Liver (tissue), 7 donors: ENCODE measurements at regions not wholly inside any gene's neighbourhood (a gene's known extent, or its start where the extent isn't known, plus 50 kb on each side); places are given as distances from the start of the nearest gene placed in this dataset.

Experiments
- DNase-seq: peaks from one replicate; pipeline ENCODE4 v3.0.0-alpha.2; 2017; ENCODE audit warnings: low spot score
- H3K27ac ChIP-seq, 2 donors: one replicate each; pipeline ENCODE4 v1.7.0; 2013; ENCODE audit warnings: inconsistent platforms in 2 of 2, low read length in 2 of 2, control low read depth in 1 of 2, low read depth in 1 of 2, mild to moderate bottlenecking in 1 of 2
- H3K27me3 ChIP-seq, 4 donors: one replicate each; pipeline versions ENCODE4 v1.6.1 to v1.7.0; 2013; ENCODE audit warnings: low read length in 3 of 4, inconsistent platforms in 1 of 4, mild to moderate bottlenecking in 1 of 4, moderate library complexity in 1 of 4; ENCODE audit not compliant: control insufficient read depth in 4 of 4, insufficient read depth in 4 of 4
- H3K36me3 ChIP-seq, 4 donors: one replicate each; pipeline versions ENCODE4 v1.6.1 to v1.7.0; 2013; ENCODE audit warnings: low read length in 3 of 4, mild to moderate bottlenecking in 3 of 4, low read depth in 1 of 4, moderate library complexity in 1 of 4; ENCODE audit not compliant: control insufficient read depth in 4 of 4, insufficient read depth in 3 of 4
- H3K4me1 ChIP-seq, 4 donors: one replicate each; pipeline versions ENCODE4 v1.6.1 to v1.7.0; 2013; ENCODE audit warnings: low read length in 3 of 4, mild to moderate bottlenecking in 3 of 4, moderate library complexity in 1 of 4; ENCODE audit not compliant: control insufficient read depth in 4 of 4, insufficient read depth in 4 of 4
- H3K4me3 ChIP-seq, 3 donors: one replicate each; pipeline versions ENCODE4 v1.6.1 to v1.7.0; 2013; ENCODE audit warnings: low read length in 3 of 3, control low read depth in 1 of 3, low read depth in 1 of 3, mild to moderate bottlenecking in 1 of 3
- H3K9ac ChIP-seq, 2 donors: one replicate each; pipeline ENCODE4 v1.7.0; 2013; ENCODE audit warnings: low read length in 2 of 2, mild to moderate bottlenecking in 2 of 2, moderate library complexity in 2 of 2, control low read depth in 1 of 2, low read depth in 1 of 2
- H3K9me3 ChIP-seq, 4 donors: one replicate each; pipeline versions ENCODE4 v1.6.1 to v1.7.0; 2013; ENCODE audit warnings: low read length in 3 of 4; ENCODE audit not compliant: control insufficient read depth in 4 of 4
- EGR1 ChIP-seq, 2 donors: IDR thresholded peaks; 2 replicates each; pipeline ENCODE4 v1.6.1; 2016 to 2018; ENCODE audit warnings: antibody characterized with exemption in 2 of 2, low read depth in 2 of 2
- GABPA ChIP-seq, 2 donors: IDR thresholded peaks in 1 of 2; conservative IDR thresholded peaks in 1 of 2; 2 replicates each; pipeline ENCODE4 v1.6.1; 2016; ENCODE audit warnings: antibody characterized with exemption in 2 of 2, mild to moderate bottlenecking in 1 of 2, moderate library complexity in 1 of 2
- HNF4A ChIP-seq, 2 donors: conservative IDR thresholded peaks; 2 replicates each; pipeline ENCODE4 v1.6.1; 2016; ENCODE audit warnings: antibody characterized with exemption in 2 of 2, mild to moderate bottlenecking in 2 of 2
- HNF4G ChIP-seq: IDR thresholded peaks from 2 replicates; pipeline ENCODE4 v1.6.1; 2016; ENCODE audit warnings: antibody characterized with exemption
- MAX ChIP-seq: IDR thresholded peaks from 2 replicates; pipeline ENCODE4 v1.6.1; 2016; ENCODE audit warnings: antibody characterized with exemption
- NR2F2 ChIP-seq: IDR thresholded peaks from 2 replicates; pipeline ENCODE4 v1.6.1; 2016; ENCODE audit warnings: antibody characterized with exemption
- RXRA ChIP-seq, 2 donors: IDR thresholded peaks; 2 replicates each; pipeline ENCODE4 v1.6.1; 2017 to 2018; ENCODE audit warnings: antibody characterized with exemption in 2 of 2, mild to moderate bottlenecking in 1 of 2
- TAF1 ChIP-seq: conservative IDR thresholded peaks from 2 replicates; pipeline ENCODE4 v1.6.1; 2016; ENCODE audit warnings: antibody characterized with exemption, mild to moderate bottlenecking
- whole genome bisulfite sequencing: extraction: QIAGEN DNeasy Blood & Tissue Kit; methylation state at CpG from one replicate; pipeline ENCODE4 v1.1.7; 2013; 5-methylcytosine and 5-hydroxymethylcytosine counted together
- TF ChIP-seq, protein P1 (sequence below): IDR thresholded peaks from 2 replicates; pipeline ENCODE4 v1.6.1; 2016; ENCODE audit warnings: antibody characterized with exemption
- TF ChIP-seq, protein P2 (sequence below): IDR thresholded peaks from 2 replicates; pipeline ENCODE4 v1.6.1; 2016; ENCODE audit warnings: antibody characterized with exemption, mild to moderate bottlenecking
- TF ChIP-seq, protein P3 (sequence below): IDR thresholded peaks from 2 replicates; pipeline ENCODE4 v1.6.1; 2016; ENCODE audit warnings: antibody characterized with exemption
- donor health status: healthy.
- donor health status: healthy.
- donor health status: healthy.
- donor health status: healthy.

- Histone ChIP-seq H3K4me3 (no peak overlapping the region), H3K27ac (no peak overlapping the region), H3K36me3 (no peaks in the 10 kb centered on the region), H3K9ac (no peak overlapping the region), H3K27me3 (no peaks in the 10 kb centered on the region), H3K4me1 (no peaks in the 10 kb centered on the region), H3K9me3 (no peaks in the 10 kb centered on the region)
- no peak for DNase-seq
- TF ChIP-seq HNF4G (no peak), EGR1 (IDR thresholded peaks at IDR 0.05; ENCODE audit: low read depth in 2 of 2) (no peak), HNF4A (conservative IDR thresholded peaks at IDR 0.05) (no peak), TAF1 (no peak), NR2F2 (no peak), MAX (no peak), GABPA (IDR thresholded peaks at IDR 0.05 in 1 of 2, conservative IDR thresholded peaks at IDR 0.05 in 1 of 2) (no peak)
- TF ChIP-seq, protein P1, sequence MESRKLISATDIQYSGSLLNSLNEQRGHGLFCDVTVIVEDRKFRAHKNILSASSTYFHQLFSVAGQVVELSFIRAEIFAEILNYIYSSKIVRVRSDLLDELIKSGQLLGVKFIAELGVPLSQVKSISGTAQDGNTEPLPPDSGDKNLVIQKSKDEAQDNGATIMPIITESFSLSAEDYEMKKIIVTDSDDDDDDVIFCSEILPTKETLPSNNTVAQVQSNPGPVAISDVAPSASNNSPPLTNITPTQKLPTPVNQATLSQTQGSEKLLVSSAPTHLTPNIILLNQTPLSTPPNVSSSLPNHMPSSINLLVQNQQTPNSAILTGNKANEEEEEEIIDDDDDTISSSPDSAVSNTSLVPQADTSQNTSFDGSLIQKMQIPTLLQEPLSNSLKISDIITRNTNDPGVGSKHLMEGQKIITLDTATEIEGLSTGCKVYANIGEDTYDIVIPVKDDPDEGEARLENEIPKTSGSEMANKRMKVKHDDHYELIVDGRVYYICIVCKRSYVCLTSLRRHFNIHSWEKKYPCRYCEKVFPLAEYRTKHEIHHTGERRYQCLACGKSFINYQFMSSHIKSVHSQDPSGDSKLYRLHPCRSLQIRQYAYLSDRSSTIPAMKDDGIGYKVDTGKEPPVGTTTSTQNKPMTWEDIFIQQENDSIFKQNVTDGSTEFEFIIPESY: no peak
- TF ChIP-seq, protein P2, sequence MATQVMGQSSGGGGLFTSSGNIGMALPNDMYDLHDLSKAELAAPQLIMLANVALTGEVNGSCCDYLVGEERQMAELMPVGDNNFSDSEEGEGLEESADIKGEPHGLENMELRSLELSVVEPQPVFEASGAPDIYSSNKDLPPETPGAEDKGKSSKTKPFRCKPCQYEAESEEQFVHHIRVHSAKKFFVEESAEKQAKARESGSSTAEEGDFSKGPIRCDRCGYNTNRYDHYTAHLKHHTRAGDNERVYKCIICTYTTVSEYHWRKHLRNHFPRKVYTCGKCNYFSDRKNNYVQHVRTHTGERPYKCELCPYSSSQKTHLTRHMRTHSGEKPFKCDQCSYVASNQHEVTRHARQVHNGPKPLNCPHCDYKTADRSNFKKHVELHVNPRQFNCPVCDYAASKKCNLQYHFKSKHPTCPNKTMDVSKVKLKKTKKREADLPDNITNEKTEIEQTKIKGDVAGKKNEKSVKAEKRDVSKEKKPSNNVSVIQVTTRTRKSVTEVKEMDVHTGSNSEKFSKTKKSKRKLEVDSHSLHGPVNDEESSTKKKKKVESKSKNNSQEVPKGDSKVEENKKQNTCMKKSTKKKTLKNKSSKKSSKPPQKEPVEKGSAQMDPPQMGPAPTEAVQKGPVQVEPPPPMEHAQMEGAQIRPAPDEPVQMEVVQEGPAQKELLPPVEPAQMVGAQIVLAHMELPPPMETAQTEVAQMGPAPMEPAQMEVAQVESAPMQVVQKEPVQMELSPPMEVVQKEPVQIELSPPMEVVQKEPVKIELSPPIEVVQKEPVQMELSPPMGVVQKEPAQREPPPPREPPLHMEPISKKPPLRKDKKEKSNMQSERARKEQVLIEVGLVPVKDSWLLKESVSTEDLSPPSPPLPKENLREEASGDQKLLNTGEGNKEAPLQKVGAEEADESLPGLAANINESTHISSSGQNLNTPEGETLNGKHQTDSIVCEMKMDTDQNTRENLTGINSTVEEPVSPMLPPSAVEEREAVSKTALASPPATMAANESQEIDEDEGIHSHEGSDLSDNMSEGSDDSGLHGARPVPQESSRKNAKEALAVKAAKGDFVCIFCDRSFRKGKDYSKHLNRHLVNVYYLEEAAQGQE: no peak
- WGBS: 79% methylated on average over 1 of the region's 1 CpG
These were observed 504.2 kb upstream of the MBL2 start for GRCh38 chr10:53276797-53277196.

GRCh38 chr10:53269482-53269881, 496.9 kb upstream of the MBL2 start:
- whole genome bisulfite sequencing: 58% methylated on average over 2 of the region's 2 CpGs
- Histone ChIP-seq H3K4me1 (no peaks in the 10 kb centered on the region), H3K4me3 (no peak overlapping the region), H3K9ac (no peak overlapping the region), H3K36me3 (no peaks in the 10 kb centered on the region), H3K27ac (no peak overlapping the region), H3K9me3 (no peaks in the 10 kb centered on the region), H3K27me3 (no peaks in the 10 kb centered on the region)
- no peak for DNase-seq
- TF ChIP-seq, protein P1: no peak
- TF ChIP-seq, protein P2: no peak
- TF ChIP-seq RXRA (IDR thresholded peaks at IDR 0.05) (no peak), HNF4G (no peak), EGR1 (IDR thresholded peaks at IDR 0.05; ENCODE audit: low read depth in 2 of 2) (no peak)
- TF ChIP-seq, protein P3, sequence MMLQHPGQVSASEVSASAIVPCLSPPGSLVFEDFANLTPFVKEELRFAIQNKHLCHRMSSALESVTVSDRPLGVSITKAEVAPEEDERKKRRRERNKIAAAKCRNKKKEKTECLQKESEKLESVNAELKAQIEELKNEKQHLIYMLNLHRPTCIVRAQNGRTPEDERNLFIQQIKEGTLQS: no peak
